Neural crest cell (in vitro differentiated cells): ENCODE measurements at regions not wholly inside any gene's neighbourhood (a gene's known extent, or its start where the extent isn't known, plus 50 kb on each side); places are given as distances from the start of the nearest gene placed in this dataset.

Source experiments
- DNase-seq: peaks from one replicate; pipeline ENCODE4 v3.0.0; 2021; ENCODE audit warnings: low read depth, mixed read lengths, low spot score
- H3K27ac Mint-ChIP-seq: one replicate; pipeline ENCODE4 v1.8.0; 2021; ENCODE audit warnings: mild to moderate bottlenecking, mixed read lengths; ENCODE audit not compliant: unreplicated experiment
- H3K27me3 Mint-ChIP-seq: 2 replicates; pipeline ENCODE4 v1.8.0; 2021; ENCODE audit warnings: low read depth, mild to moderate bottlenecking, mixed read lengths
- H3K36me3 Mint-ChIP-seq: 2 replicates; pipeline ENCODE4 v1.8.0; 2021; ENCODE audit warnings: low read depth, mild to moderate bottlenecking, mixed read lengths
- H3K4me1 Mint-ChIP-seq: 2 replicates; pipeline ENCODE4 v1.8.0; 2021; ENCODE audit warnings: mixed read lengths
- H3K4me3 Mint-ChIP-seq: one replicate; pipeline ENCODE4 v1.8.0; 2021; ENCODE audit warnings: mild to moderate bottlenecking, mixed read lengths
- H3K9me3 Mint-ChIP-seq: 2 replicates; pipeline ENCODE4 v1.8.0; 2021; ENCODE audit warnings: mixed read lengths
- TF ChIP-seq, protein P1 (sequence below): fragments of 200-600 bp; sonication (generic); conservative IDR thresholded peaks from 2 replicates; pipeline ENCODE4 v1.5.0; 2021; ENCODE audit warnings: antibody characterized with exemption, mild to moderate bottlenecking

DNA sequence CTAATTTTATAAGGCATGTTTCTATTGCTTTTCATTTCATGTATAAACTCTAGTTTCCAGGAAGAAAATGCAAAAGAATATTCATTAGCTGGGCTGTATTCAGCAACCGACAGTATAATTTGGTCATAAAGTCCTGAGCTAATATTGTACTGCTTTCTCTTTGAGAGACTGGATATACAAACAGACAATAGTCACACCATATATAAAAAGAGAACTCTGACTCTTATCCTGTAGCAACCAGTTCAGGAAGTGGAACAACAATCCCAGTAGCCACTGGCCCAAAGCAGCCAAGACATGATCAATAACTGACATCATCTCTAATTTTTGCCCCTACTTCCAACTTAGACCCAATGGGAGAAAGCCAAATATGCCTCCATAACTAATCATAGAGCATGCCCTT, 160.8 kb downstream of the FSIP2 start:
- no peaks in the 10 kb centered on the region for H3K36me3 Mint-ChIP-seq
- no peak for DNase-seq
- no peaks in the 10 kb centered on the region for H3K9me3 Mint-ChIP-seq
- no peak overlapping the region for H3K4me3 Mint-ChIP-seq
- H3K4me1 Mint-ChIP-seq = no peaks in the 10 kb centered on the region
- H3K27me3 Mint-ChIP-seq = no peaks in the 10 kb centered on the region
- no peak overlapping the region for H3K27ac Mint-ChIP-seq
- TF ChIP-seq, protein P1, sequence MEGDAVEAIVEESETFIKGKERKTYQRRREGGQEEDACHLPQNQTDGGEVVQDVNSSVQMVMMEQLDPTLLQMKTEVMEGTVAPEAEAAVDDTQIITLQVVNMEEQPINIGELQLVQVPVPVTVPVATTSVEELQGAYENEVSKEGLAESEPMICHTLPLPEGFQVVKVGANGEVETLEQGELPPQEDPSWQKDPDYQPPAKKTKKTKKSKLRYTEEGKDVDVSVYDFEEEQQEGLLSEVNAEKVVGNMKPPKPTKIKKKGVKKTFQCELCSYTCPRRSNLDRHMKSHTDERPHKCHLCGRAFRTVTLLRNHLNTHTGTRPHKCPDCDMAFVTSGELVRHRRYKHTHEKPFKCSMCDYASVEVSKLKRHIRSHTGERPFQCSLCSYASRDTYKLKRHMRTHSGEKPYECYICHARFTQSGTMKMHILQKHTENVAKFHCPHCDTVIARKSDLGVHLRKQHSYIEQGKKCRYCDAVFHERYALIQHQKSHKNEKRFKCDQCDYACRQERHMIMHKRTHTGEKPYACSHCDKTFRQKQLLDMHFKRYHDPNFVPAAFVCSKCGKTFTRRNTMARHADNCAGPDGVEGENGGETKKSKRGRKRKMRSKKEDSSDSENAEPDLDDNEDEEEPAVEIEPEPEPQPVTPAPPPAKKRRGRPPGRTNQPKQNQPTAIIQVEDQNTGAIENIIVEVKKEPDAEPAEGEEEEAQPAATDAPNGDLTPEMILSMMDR = no peak

DNA sequence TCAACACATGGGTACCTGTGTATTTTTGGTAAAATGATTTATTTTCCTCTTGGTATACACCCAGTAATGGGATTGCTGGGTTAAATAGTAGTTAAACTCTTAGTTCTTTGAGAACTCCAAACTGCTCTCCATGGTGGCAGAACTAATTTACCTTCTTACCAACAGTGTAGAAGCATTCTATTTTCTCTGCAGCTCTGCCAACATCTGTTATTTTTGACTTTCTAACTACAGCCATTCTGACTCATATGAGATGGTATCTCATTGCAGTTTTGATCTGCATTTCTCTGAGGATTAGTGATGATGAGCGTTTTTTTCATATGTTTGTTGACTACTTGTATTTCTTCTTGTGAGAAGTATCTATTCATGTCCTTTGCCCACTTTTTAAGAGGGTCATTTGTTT, 180.6 kb downstream of the FSIP2 start:
- DNase-seq = no peak
- Mint-ChIP-seq H3K9me3 (no peaks in the 10 kb centered on the region), H3K4me3 (no peak overlapping the region), H3K4me1 (no peaks in the 10 kb centered on the region), H3K27me3 (no peaks in the 10 kb centered on the region), H3K27ac (no peak overlapping the region), H3K36me3 (no peaks in the 10 kb centered on the region)
- TF ChIP-seq, protein P1 = no peak

DNA sequence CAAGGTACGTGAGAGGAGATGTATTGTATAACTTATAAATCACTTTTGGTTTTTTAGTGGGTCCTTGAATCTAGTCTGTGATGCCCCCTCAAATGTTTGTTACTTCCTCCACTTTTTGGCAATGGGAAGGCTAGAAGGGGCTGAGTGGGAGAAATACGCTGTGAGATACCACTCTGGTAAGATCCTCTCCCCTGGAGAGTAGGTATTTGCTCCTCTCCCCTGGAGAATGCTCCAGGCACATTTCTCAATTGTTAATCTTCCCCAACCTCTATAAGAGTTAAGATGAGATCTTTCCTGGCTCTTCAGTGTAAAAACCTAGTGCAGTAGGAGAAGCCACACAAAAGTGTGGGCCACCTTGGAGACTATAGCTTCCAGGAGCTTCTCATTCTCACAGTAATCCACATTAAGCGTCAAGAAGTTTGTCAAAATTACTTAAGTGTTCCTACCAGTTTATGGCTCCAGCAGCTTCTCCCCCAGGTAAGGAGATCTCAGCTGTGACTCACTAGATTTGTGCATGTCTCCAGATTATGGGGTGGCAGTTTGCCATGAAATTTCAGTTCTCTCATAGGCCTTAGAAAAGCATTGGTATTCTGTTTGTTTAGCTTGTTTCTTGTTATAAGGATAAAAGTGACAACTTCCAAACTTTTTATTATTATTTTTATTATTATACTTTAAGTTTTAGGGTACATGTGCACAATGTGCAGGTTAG, 182.6 kb downstream of the FSIP2 start:
- Mint-ChIP-seq H3K27ac (no peak overlapping the region), H3K27me3 (no peaks in the 10 kb centered on the region), H3K4me1 (no peaks in the 10 kb centered on the region), H3K36me3 (no peaks in the 10 kb centered on the region), H3K4me3 (no peak overlapping the region), H3K9me3 (no peaks in the 10 kb centered on the region)
- TF ChIP-seq, protein P1 = no peak
- no peak for DNase-seq

DNA sequence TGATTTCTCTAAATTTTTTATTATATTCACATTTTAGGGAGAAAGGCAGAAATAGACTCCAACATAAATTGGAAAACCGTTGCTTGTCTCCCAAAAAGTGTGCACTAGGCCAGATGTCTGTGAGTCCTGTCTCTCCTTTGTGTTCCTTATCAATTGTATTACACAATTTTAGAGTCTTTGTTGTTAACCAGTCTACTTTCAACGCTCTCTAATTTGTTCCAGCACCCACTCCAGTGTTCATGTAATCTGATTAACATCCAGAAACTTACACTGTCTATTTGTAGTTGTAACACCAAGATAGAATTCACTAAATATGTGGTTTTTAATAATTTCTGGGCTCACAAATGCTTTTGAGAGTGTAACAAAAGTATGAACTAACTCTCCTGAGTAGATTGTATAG, 195.6 kb downstream of the FSIP2 start:
- Mint-ChIP-seq H3K4me3 (no peak overlapping the region), H3K27ac (no peak overlapping the region), H3K9me3 (no peaks in the 10 kb centered on the region), H3K36me3 (no peaks in the 10 kb centered on the region), H3K27me3 (no peaks in the 10 kb centered on the region), H3K4me1 (no peaks in the 10 kb centered on the region)
- TF ChIP-seq, protein P1 = no peak
- DNase-seq = no peak

DNA sequence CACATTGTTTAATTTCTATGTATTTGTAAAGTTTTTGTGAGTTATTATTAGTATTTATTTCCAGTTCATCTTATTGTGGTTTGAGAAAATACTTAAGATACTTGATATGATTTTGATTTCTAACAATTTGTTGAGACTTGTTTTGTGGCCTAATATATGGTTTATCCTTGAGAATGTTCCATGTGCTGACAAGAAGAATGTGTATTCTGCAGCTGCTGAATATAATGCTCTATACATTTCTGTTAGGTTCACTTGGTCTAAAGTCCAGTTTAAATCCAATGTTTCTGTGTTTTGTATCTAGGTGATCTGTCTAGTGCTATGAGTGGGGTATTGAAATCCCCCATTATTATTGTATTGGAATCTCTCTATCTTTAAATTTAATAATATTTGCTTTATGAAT, 201.3 kb downstream of the FSIP2 start:
- Mint-ChIP-seq H3K4me1 (no peaks in the 10 kb centered on the region), H3K4me3 (no peak overlapping the region), H3K27me3 (no peaks in the 10 kb centered on the region)

More for the DNA sequence above, 201.3 kb downstream of the FSIP2 start:
- DNase-seq = no peak
- TF ChIP-seq, protein P1 = no peak
- H3K27ac Mint-ChIP-seq = no peak overlapping the region
- H3K9me3 Mint-ChIP-seq = peaks cover 2% of the 10 kb centered on the region
- H3K36me3 Mint-ChIP-seq = peaks cover 6% of the 10 kb centered on the region
